NT2/D1 (cell line): ENCODE measurements at regions not wholly inside any gene's neighbourhood (a gene's known extent, or its start where the extent isn't known, plus 50 kb on each side); places are given as distances from the start of the nearest gene placed in this dataset.

ENCODE experiments used
- DNase-seq: peaks from one replicate; pipeline ENCODE4 v3.0.0-alpha.2; 2011; ENCODE audit warnings: low read depth, low spot score
- H3K27me3 ChIP-seq: 2 replicates; pipeline ENCODE4 v1.6.0; 2011; ENCODE audit warnings: mild to moderate bottlenecking; ENCODE audit not compliant: insufficient read length, insufficient read depth
- H3K36me3 ChIP-seq: 2 replicates; pipeline ENCODE4 v1.6.1; 2011; ENCODE audit warnings: mild to moderate bottlenecking, low read length, mixed read lengths; ENCODE audit not compliant: insufficient read depth, insufficient read length
- H3K4me1 ChIP-seq: 2 replicates; pipeline ENCODE4 v1.5.1; 2011; ENCODE audit not compliant: insufficient read depth, insufficient read length
- H3K4me3 ChIP-seq: 2 replicates; pipeline ENCODE4 v1.5.1; 2011; ENCODE audit warnings: low read depth; ENCODE audit not compliant: insufficient read length
- H3K9ac ChIP-seq: 2 replicates; pipeline ENCODE4 v1.6.0; 2011; ENCODE audit warnings: low read depth; ENCODE audit not compliant: insufficient read length
- H3K9me3 ChIP-seq: 2 replicates; pipeline ENCODE4 v1.5.1; 2011; ENCODE audit warnings: mild to moderate bottlenecking, low read length; ENCODE audit not compliant: insufficient read depth
- SUZ12 ChIP-seq: IDR thresholded peaks from 2 replicates; pipeline ENCODE4 v1.6.1; 2011; ENCODE audit not compliant: insufficient read length, insufficient read depth; ENCODE audit errors: extremely low read depth
- YY1 ChIP-seq: IDR thresholded peaks from 2 replicates; pipeline ENCODE4 v1.6.1; 2011; ENCODE audit not compliant: insufficient read length, insufficient read depth
- ZNF274 ChIP-seq: IDR thresholded peaks from 2 replicates; pipeline ENCODE4 v1.6.1; 2011; ENCODE audit warnings: mild to moderate bottlenecking, low read depth, low read length

GRCh38 chr11:92703449-92703830 lies 266.0 kb upstream of the MTNR1B start:
- Histone ChIP-seq H3K4me3 (no peak overlapping the region), H3K4me1 (no peaks in the 10 kb centered on the region), H3K27me3 (no peaks in the 10 kb centered on the region), H3K36me3 (no peaks in the 10 kb centered on the region), H3K9ac (no peak overlapping the region), H3K9me3 (no peaks in the 10 kb centered on the region; the same call in 1 of the 2 replicates)
- DNase-seq, result no peak
- TF ChIP-seq YY1, result no peak
- TF ChIP-seq ZNF274, result no peak
- no peak for TF ChIP-seq SUZ12

GRCh38 chr11:92707173-92707619 lies 262.3 kb upstream of the MTNR1B start:
- no peak for DNase-seq
- TF ChIP-seq SUZ12 (no peak), ZNF274 (no peak), YY1 (no peak)
- Histone ChIP-seq H3K36me3 (no peaks in the 10 kb centered on the region), H3K4me3 (no peak overlapping the region), H3K9me3 (no peaks in the 10 kb centered on the region; the same call in 1 of the 2 replicates), H3K4me1 (no peaks in the 10 kb centered on the region), H3K9ac (no peak overlapping the region), H3K27me3 (no peaks in the 10 kb centered on the region)

GRCh38 chr11:92707665-92708064 lies 261.8 kb upstream of the MTNR1B start:
- Histone ChIP-seq H3K9me3 (no peaks in the 10 kb centered on the region; the same call in 1 of the 2 replicates), H3K27me3 (no peaks in the 10 kb centered on the region), H3K36me3 (no peaks in the 10 kb centered on the region), H3K4me3 (no peak overlapping the region), H3K4me1 (no peaks in the 10 kb centered on the region), H3K9ac (no peak overlapping the region)
- no peak for DNase-seq
- TF ChIP-seq YY1, result no peak
- no peak for TF ChIP-seq ZNF274
- TF ChIP-seq SUZ12, result no peak

GRCh38 chr11:92709329-92709728 lies 260.1 kb upstream of the MTNR1B start:
- H3K4me1 ChIP-seq, result no peaks in the 10 kb centered on the region
- no peak for DNase-seq
- no peak overlapping the region for H3K4me3 ChIP-seq
- no peak for TF ChIP-seq SUZ12
- TF ChIP-seq YY1, result no peak
- no peak for TF ChIP-seq ZNF274
- no peaks in the 10 kb centered on the region; the same call in 1 of the 2 replicates for H3K9me3 ChIP-seq
- no peaks in the 10 kb centered on the region for H3K27me3 ChIP-seq
- H3K36me3 ChIP-seq, result no peaks in the 10 kb centered on the region
- no peak overlapping the region for H3K9ac ChIP-seq

GRCh38 chr11:92711926-92712325 lies 257.5 kb upstream of the MTNR1B start:
- DNase-seq, result no peak
- no peak for TF ChIP-seq SUZ12
- Histone ChIP-seq H3K4me1 (no peaks in the 10 kb centered on the region), H3K4me3 (no peak overlapping the region), H3K27me3 (no peaks in the 10 kb centered on the region), H3K36me3 (no peaks in the 10 kb centered on the region), H3K9ac (no peak overlapping the region), H3K9me3 (no peaks in the 10 kb centered on the region)

- Histone ChIP-seq H3K36me3 (no peaks in the 10 kb centered on the region), H3K4me1 (no peaks in the 10 kb centered on the region), H3K4me3 (no peak overlapping the region), H3K9me3 (no peaks in the 10 kb centered on the region), H3K27me3 (no peaks in the 10 kb centered on the region), H3K9ac (no peak overlapping the region)
- DNase-seq, result no peak
- no peak for TF ChIP-seq SUZ12
- no peak for TF ChIP-seq ZNF274
- no peak for TF ChIP-seq YY1
Observed at GRCh38 chr11:92714111-92714510, 255.3 kb upstream of the MTNR1B start.

- Histone ChIP-seq H3K4me3 (no peak overlapping the region), H3K36me3 (no peaks in the 10 kb centered on the region), H3K4me1 (no peaks in the 10 kb centered on the region), H3K9me3 (no peaks in the 10 kb centered on the region), H3K9ac (no peak overlapping the region), H3K27me3 (no peaks in the 10 kb centered on the region)
- no peak for DNase-seq
- TF ChIP-seq YY1 (no peak), ZNF274 (no peak), SUZ12 (no peak)
Observed at GRCh38 chr11:92717240-92717639, 252.2 kb upstream of the MTNR1B start.

GRCh38 chr11:92720385-92720784 lies 249.1 kb upstream of the MTNR1B start:
- Histone ChIP-seq H3K9me3 (no peaks in the 10 kb centered on the region), H3K9ac (no peak overlapping the region), H3K27me3 (no peaks in the 10 kb centered on the region), H3K4me1 (no peaks in the 10 kb centered on the region), H3K36me3 (no peaks in the 10 kb centered on the region), H3K4me3 (no peak overlapping the region)
- DNase-seq, result no peak
- TF ChIP-seq ZNF274 (no peak), SUZ12 (no peak), YY1 (no peak)
